H1 (cell line): ENCODE measurements at regions not wholly inside any gene's neighbourhood (a gene's known extent, or its start where the extent isn't known, plus 50 kb on each side); places are given as distances from the start of the nearest gene placed in this dataset.

Experiments
- CTCF ChIA-PET: fragments of 300-600 bp; sonication (Branson Sonifier 250); formaldehyde crosslinking; loops from one replicate; lab custom pipeline; 2021; ENCODE audit not compliant: partially characterized antibody; lab: Charles Lee
- POLR2A ChIA-PET: fragments of 300-600 bp; sonication (Branson Sonifier 250); formaldehyde crosslinking; loops from one replicate; lab custom pipeline; 2021; ENCODE audit warnings: inconsistent platforms; ENCODE audit not compliant: partially characterized antibody; lab: Charles Lee
- DNase-seq, 2 experiments: peaks; one replicate each; pipeline versions ENCODE4 v3.0.0 to v3.0.0-alpha.2; 2010 to 2022; ENCODE audit warnings: low spot score in 2 of 2, low read depth in 1 of 2, mixed read lengths in 1 of 2
- FAIRE-seq: peaks from 2 replicates; lab custom pipeline; 2011; peaks lifted over from hg19 to GRCh38; lab: Jason Lieb, UNC
- H2AFZ ChIP-seq: 2 replicates; pipeline ENCODE4 v1.8.1; 2012; ENCODE audit warnings: low read length, inconsistent platforms
- H2AK5ac ChIP-seq: 2 replicates; pipeline ENCODE4 v1.6.1; 2013; ENCODE audit warnings: low read depth, low read length
- H2BK120ac ChIP-seq: replicated peaks from 2 replicates; pipeline ENCODE3; 2013; ENCODE audit warnings: low read depth, low read length, inconsistent platforms
- H2BK12ac ChIP-seq: 2 replicates; pipeline ENCODE4 v1.6.1; 2013; ENCODE audit warnings: low read depth, low read length
- H2BK15ac ChIP-seq: 2 replicates; pipeline ENCODE4 v1.6.1; 2013; ENCODE audit warnings: low read length
- H2BK20ac ChIP-seq: 2 replicates; pipeline ENCODE4 v1.6.1; 2013; ENCODE audit warnings: low read length
- H2BK5ac ChIP-seq: 2 replicates; pipeline ENCODE4 v1.6.1; 2013; ENCODE audit warnings: low read depth, low read length
- H3K14ac ChIP-seq: 2 replicates; pipeline ENCODE4 v1.6.1; 2013; ENCODE audit warnings: inconsistent platforms; ENCODE audit not compliant: insufficient read length
- H3K18ac ChIP-seq: 2 replicates; pipeline ENCODE4 v1.6.1; 2013; ENCODE audit warnings: low read length; ENCODE audit errors: extremely low read depth
- H3K23ac ChIP-seq: 2 replicates; pipeline ENCODE4 v1.6.1; 2013; ENCODE audit warnings: inconsistent platforms; ENCODE audit not compliant: insufficient read length
- H3K23me2 ChIP-seq: 2 replicates; pipeline ENCODE4 v1.6.1; 2013; ENCODE audit warnings: low read depth, low read length
- H3K27ac ChIP-seq: 2 replicates; pipeline ENCODE4 v1.6.1; 2011; ENCODE audit warnings: low read depth, low read length, inconsistent platforms
- H3K27me3 ChIP-seq, 4 experiments: replicated peaks in 1 of 4; 1 replicate in 1 of 4; 2 replicates in 3 of 4; pipeline versions ENCODE4 v1.6.1 to v1.8.1; 2011 to 2013; ENCODE audit warnings: low read length in 3 of 4, mild to moderate bottlenecking in 3 of 4, inconsistent platforms in 2 of 4, mixed read lengths in 2 of 4, moderate library complexity in 1 of 4; ENCODE audit not compliant: control insufficient read depth in 3 of 4, insufficient read depth in 3 of 4; ENCODE audit errors: extremely low read depth in 1 of 4
- H3K36me3 ChIP-seq, 4 experiments: 2 replicates each; pipeline versions ENCODE4 v1.6.1 to v1.8.1; 2011 to 2013; ENCODE audit warnings: mild to moderate bottlenecking in 4 of 4, low read length in 3 of 4, moderate library complexity in 2 of 4, control low read depth in 1 of 4, inconsistent platforms in 1 of 4; ENCODE audit not compliant: insufficient read depth in 4 of 4, control insufficient read depth in 2 of 4
- H3K4ac ChIP-seq: replicated peaks from 2 replicates; pipeline ENCODE3; 2013; ENCODE audit warnings: low read length, low read depth, mixed read lengths, inconsistent platforms; ENCODE audit not compliant: insufficient read length
- H3K4me1 ChIP-seq, 4 experiments: replicated peaks in 1 of 4; 1 replicate in 1 of 4; 2 replicates in 3 of 4; pipeline versions ENCODE4 v1.6.1 to v1.8.1; 2011 to 2013; ENCODE audit warnings: low read length in 3 of 4, inconsistent platforms in 2 of 4, mixed read lengths in 1 of 4; ENCODE audit not compliant: insufficient read depth in 4 of 4, control insufficient read depth in 3 of 4
- H3K4me2 ChIP-seq, 2 experiments: 2 replicates each; pipeline versions ENCODE4 v1.6.1 to v1.8.1; 2011 to 2013; ENCODE audit warnings: low read depth in 2 of 2, low read length in 2 of 2, control low read depth in 1 of 2, inconsistent platforms in 1 of 2, mild to moderate bottlenecking in 1 of 2; ENCODE audit not compliant: insufficient read depth in 1 of 2
- H3K4me3 ChIP-seq, 4 experiments: fragments of 200-600, 300-600 bp in 1 of 4; sonication (generic), shearing (Covaris generic), sonication (Bioruptor Twin) in 1 of 4; 2 replicates each; pipeline versions ENCODE4 v1.5.1 to v1.8.1; 2011 to 2016; ENCODE audit warnings: low read length in 4 of 4, low read depth in 3 of 4, control low read depth in 2 of 4, inconsistent platforms in 2 of 4, mild to moderate bottlenecking in 2 of 4, mixed read lengths in 1 of 4, moderate library complexity in 1 of 4; ENCODE audit not compliant: insufficient read depth in 2 of 4; ENCODE audit errors: extremely low read depth in 1 of 4
- H3K56ac ChIP-seq: replicated peaks from 2 replicates; pipeline ENCODE3; 2013; ENCODE audit warnings: low read depth, mild to moderate bottlenecking, mixed read lengths, low read length, inconsistent platforms; ENCODE audit not compliant: insufficient read length
- H3K79me1 ChIP-seq: 2 replicates; pipeline ENCODE4 v1.6.1; 2013; ENCODE audit warnings: low read depth, low read length, control low read depth
- H3K79me2 ChIP-seq, 2 experiments: 2 replicates each; pipeline versions ENCODE4 v1.6.1 to v1.8.1; 2012 to 2013; ENCODE audit warnings: low read length in 2 of 2, mild to moderate bottlenecking in 2 of 2, inconsistent platforms in 1 of 2; ENCODE audit not compliant: insufficient read depth in 2 of 2, control insufficient read depth in 1 of 2
- H3K9ac ChIP-seq, 4 experiments: replicated peaks in 1 of 4; 1 replicate in 1 of 4; 2 replicates in 3 of 4; pipeline versions ENCODE4 v1.6.1 to v1.8.1; 2011 to 2013; ENCODE audit warnings: low read depth in 3 of 4, low read length in 3 of 4, control low read depth in 2 of 4, mild to moderate bottlenecking in 2 of 4, moderate library complexity in 2 of 4, inconsistent platforms in 1 of 4; ENCODE audit errors: extremely low read depth in 1 of 4
- H3K9me3 ChIP-seq, 2 experiments: 2 replicates each; pipeline versions ENCODE4 v1.6.1 to v1.8.1; 2012 to 2013; ENCODE audit warnings: mild to moderate bottlenecking in 2 of 2, moderate library complexity in 2 of 2, control low read depth in 1 of 2, inconsistent platforms in 1 of 2, low read depth in 1 of 2, low read length in 1 of 2, mixed read lengths in 1 of 2; ENCODE audit not compliant: insufficient read depth in 2 of 2
- H4K20me1 ChIP-seq, 2 experiments: replicated peaks in 1 of 2; 2 replicates each; pipeline versions ENCODE3 to v1.8.1; 2011 to 2013; ENCODE audit warnings: inconsistent platforms in 2 of 2, low read length in 2 of 2, mild to moderate bottlenecking in 1 of 2; ENCODE audit not compliant: insufficient read depth in 2 of 2, control insufficient read depth in 1 of 2
- H4K5ac ChIP-seq: 2 replicates; pipeline ENCODE4 v1.6.1; 2013; ENCODE audit warnings: low read length, low read depth, mixed read lengths, inconsistent platforms; ENCODE audit not compliant: insufficient read length
- H4K8ac ChIP-seq: 2 replicates; pipeline ENCODE4 v1.8.0; 2013; ENCODE audit warnings: mild to moderate bottlenecking, moderate library complexity, low read length, inconsistent platforms; ENCODE audit not compliant: insufficient read depth; ENCODE audit errors: extremely low read depth
- H4K91ac ChIP-seq: replicated peaks from 2 replicates; pipeline ENCODE3; 2013; ENCODE audit warnings: low read length, mixed read lengths, inconsistent platforms; ENCODE audit not compliant: insufficient read length
- MAX ChIP-seq: IDR thresholded peaks from 2 replicates; pipeline ENCODE4 v1.6.1; 2012; ENCODE audit warnings: inconsistent platforms
- WGBS, 2 experiments: shearing (Covaris generic) in 1 of 2; methylation state at CpG; one replicate each; pipeline versions ENCODE4 v1.1.6 to v1.1.7; 2013 to 2015; ENCODE audit warnings: low lambda C conversion rate in 2 of 2, mixed read lengths in 2 of 2, inconsistent platforms in 1 of 2, low coverage in 1 of 2, missing lambda C conversion rate in 1 of 2; ENCODE audit not compliant: insufficient replicate concordance in 2 of 2, insufficient coverage in 1 of 2, insufficient read length in 1 of 2; ENCODE audit errors: extremely low coverage in 1 of 2, missing lambda C conversion rate in 1 of 2; 5-methylcytosine and 5-hydroxymethylcytosine counted together

- Histone ChIP-seq H3K56ac (no peak overlapping the region), H2BK20ac (no peak overlapping the region), H2AFZ (no peak overlapping the region), H3K23me2 (no peaks in the 10 kb centered on the region), H3K27ac (no peak overlapping the region), H4K91ac (no peak overlapping the region), H4K5ac (no peak overlapping the region), H3K4me1 (no peaks in the 10 kb centered on the region), H2AK5ac (no peak overlapping the region), H3K4ac (no peak overlapping the region), H2BK120ac (no peak overlapping the region), H3K9ac (no peak overlapping the region), H3K27me3 (no peaks in the 10 kb centered on the region), H4K8ac (no peak overlapping the region), H2BK15ac (no peak overlapping the region), H3K79me1 (no peaks in the 10 kb centered on the region), H3K79me2 (no peaks in the 10 kb centered on the region), H3K9me3 (peaks cover 4 to 8% of the 10 kb centered on the region in 2 experiments; a peak in 2 of 4 replicates), H3K4me3 (no peak overlapping the region), H3K23ac (no peak overlapping the region), H4K20me1 (no peaks in the 10 kb centered on the region), H3K4me2 (no peak overlapping the region), H3K14ac (no peak overlapping the region), H3K36me3 (no peaks in the 10 kb centered on the region; a peak in 1 of 8 replicates), H3K18ac (no peak overlapping the region), H2BK12ac (no peak overlapping the region), H2BK5ac (no peak overlapping the region)
- no peak for FAIRE-seq
- ChIA-PET CTCF (no interaction called here), POLR2A (no interaction called here)
- no peak for TF ChIP-seq MAX
- WGBS, 2 experiments, result 71% methylated on average over 5 of the region's 5 CpGs; no CpG with 5 or more reads in 1 of the 2 experiments
- DNase-seq, result no peak
These were observed 229.6 kb upstream of the ID2 start for GRCh38 chr2:8452296-8452695.
